OCI-LY1 (cell line): ENCODE measurements at regions not wholly inside any gene's neighbourhood (a gene's known extent, or its start where the extent isn't known, plus 50 kb on each side); places are given as distances from the start of the nearest gene placed in this dataset.

Source experiments
- CTCF ChIP-seq: fragments of 200-600 bp; sonication (generic), shearing (Covaris generic); IDR thresholded peaks from 2 replicates; pipeline ENCODE4 v1.5.1; 2017; ENCODE audit warnings: mild to moderate bottlenecking, antibody characterized with exemption, low read length, moderate library complexity, mixed read lengths
- EZH2 ChIP-seq: fragments of 200-600 bp; sonication (generic), shearing (Covaris generic); IDR thresholded peaks from 2 replicates; pipeline ENCODE4 v1.8.0; 2017; ENCODE audit warnings: borderline replicate concordance, mixed run types, mild to moderate bottlenecking, antibody characterized with exemption, low read length, moderate library complexity, mixed read lengths

DNA sequence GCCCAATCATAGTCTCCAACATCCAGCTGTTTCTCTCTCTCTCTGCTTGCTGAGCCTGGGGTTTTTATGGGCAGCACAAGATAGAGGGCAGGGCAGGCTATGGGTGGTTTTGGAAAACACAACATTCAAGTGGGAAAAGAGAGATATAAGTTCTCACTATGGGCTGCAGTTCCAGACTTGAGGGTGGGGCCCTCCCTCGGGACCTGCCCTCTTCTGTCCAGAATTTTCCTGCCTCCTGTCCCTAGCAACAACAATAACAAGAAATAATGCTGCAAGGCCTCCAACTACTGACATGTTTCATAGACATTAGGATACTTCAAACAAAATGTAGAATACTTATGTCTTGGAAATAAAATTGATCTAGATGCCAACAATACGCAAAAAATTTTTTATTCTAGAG lies 107.8 kb downstream of the C18orf54 start:
- TF ChIP-seq EZH2 (no peak), CTCF (no peak)
